ENCODE measurements at regions not wholly inside any gene's neighbourhood (a gene's known extent, or its start where the extent isn't known, plus 50 kb on each side); places are given as distances from the start of the nearest gene placed in this dataset.

GRCh38 chr7:113722006-113722405 is 196.8 kb downstream of the PPP1R3A start:
- FAIRE-seq (no peak), DNase-seq (ENCODE audit: low read depth) (no peak)
- TF ChIP-seq CTCF (IDR thresholded peaks at IDR 0.05; ENCODE audit: insufficient read depth, low read length, severe bottlenecking) = no peak
- no peaks in the 10 kb centered on the region for H3K36me3 ChIP-seq (ENCODE audit: control insufficient read depth, insufficient read depth, low read length)
- no peaks in the 10 kb centered on the region for H3K27me3 ChIP-seq (ENCODE audit: control insufficient read depth, insufficient read depth, low read length)
- H3K4me3 ChIP-seq (ENCODE audit: low read depth, low read length) = no peak overlapping the region

- TF ChIP-seq CTCF (IDR thresholded peaks at IDR 0.05; ENCODE audit: insufficient read depth, low read length, severe bottlenecking) = no peak
- no peak for FAIRE-seq
- DNase-seq (ENCODE audit: low read depth) = no peak
- Histone ChIP-seq H3K4me3 (ENCODE audit: low read depth, low read length) (no peak overlapping the region), H3K27me3 (ENCODE audit: control insufficient read depth, insufficient read depth, low read length) (no peaks in the 10 kb centered on the region), H3K36me3 (ENCODE audit: control insufficient read depth, insufficient read depth, low read length) (no peaks in the 10 kb centered on the region)
These were observed 201.1 kb downstream of the PPP1R3A start for GRCh38 chr7:113717739-113718138.

GRCh38 chr7:113715981-113716856 is 202.6 kb downstream of the PPP1R3A start:
- no peak for TF ChIP-seq CTCF (IDR thresholded peaks at IDR 0.05; ENCODE audit: insufficient read depth, low read length, severe bottlenecking)
- Histone ChIP-seq H3K36me3 (ENCODE audit: control insufficient read depth, insufficient read depth, low read length) (no peaks in the 10 kb centered on the region), H3K4me3 (ENCODE audit: low read depth, low read length) (no peak overlapping the region), H3K27me3 (ENCODE audit: control insufficient read depth, insufficient read depth, low read length) (no peaks in the 10 kb centered on the region)
- no peak for DNase-seq (ENCODE audit: low read depth)
- no peak for FAIRE-seq

- DNase-seq (ENCODE audit: low read depth) (no peak), FAIRE-seq (no peak)
- TF ChIP-seq CTCF (IDR thresholded peaks at IDR 0.05; ENCODE audit: insufficient read depth, low read length, severe bottlenecking) = no peak
- Histone ChIP-seq H3K4me3 (ENCODE audit: low read depth, low read length) (no peak overlapping the region), H3K36me3 (ENCODE audit: control insufficient read depth, insufficient read depth, low read length) (no peaks in the 10 kb centered on the region), H3K27me3 (ENCODE audit: control insufficient read depth, insufficient read depth, low read length) (no peaks in the 10 kb centered on the region)
These were observed 203.5 kb downstream of the PPP1R3A start for GRCh38 chr7:113715262-113715661.

GRCh38 chr7:113710310-113711096 is 208.3 kb downstream of the PPP1R3A start:
- FAIRE-seq = no peak

More at GRCh38 chr7:113710310-113711096, 208.3 kb downstream of the PPP1R3A start:
- Histone ChIP-seq H3K27me3 (ENCODE audit: control insufficient read depth, insufficient read depth, low read length) (no peaks in the 10 kb centered on the region), H3K36me3 (ENCODE audit: control insufficient read depth, insufficient read depth, low read length) (no peaks in the 10 kb centered on the region), H3K4me3 (ENCODE audit: low read depth, low read length) (no peak overlapping the region)
- peak; percentile 88 for DNase-seq (ENCODE audit: low read depth)
- peak; percentile 81 for TF ChIP-seq CTCF (IDR thresholded peaks at IDR 0.05; ENCODE audit: insufficient read depth, low read length, severe bottlenecking)
